ENCODE measurements at regions not wholly inside any gene's neighbourhood (a gene's known extent, or its start where the extent isn't known, plus 50 kb on each side); places are given as distances from the start of the nearest gene placed in this dataset.

DNA sequence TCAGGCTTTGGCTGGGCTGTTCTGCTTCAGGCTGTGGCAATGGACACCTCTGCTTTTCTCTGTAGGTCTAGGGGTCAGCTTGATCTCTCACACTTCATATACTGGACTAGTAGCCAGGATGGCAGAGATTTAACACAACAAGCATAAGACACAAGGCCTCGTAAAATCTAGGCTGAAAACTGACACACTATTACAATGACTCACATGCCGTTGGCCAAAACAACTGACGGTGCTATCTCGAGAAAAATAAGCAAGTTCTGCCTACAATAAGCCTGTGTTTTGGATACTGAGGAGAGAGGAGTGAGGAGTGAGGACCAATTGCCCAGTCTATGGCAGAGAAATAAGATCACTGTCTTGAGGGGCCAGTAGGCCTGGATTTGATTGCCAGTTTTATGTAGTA, 840.7 kb upstream of the ADAMTS5 start:
- H3K4me1 ChIP-seq (ENCODE audit: low read length): no peaks in the 10 kb centered on the region
- H3K79me2 ChIP-seq (ENCODE audit: low read length): no peaks in the 10 kb centered on the region
- no peak overlapping the region for H3K9ac ChIP-seq (ENCODE audit: low read length)
- no peak overlapping the region for H3K4me3 ChIP-seq (ENCODE audit: low read length)
- H3K9me2 ChIP-seq (replicated peaks; ENCODE audit: insufficient read depth, low read length): no peaks in the 10 kb centered on the region
- H3K9me3 ChIP-seq (ENCODE audit: low read length): no peaks in the 10 kb centered on the region; the same call in 1 of the 2 replicates
- no peak overlapping the region for H3K4me2 ChIP-seq (ENCODE audit: low read depth, low read length, poor library complexity, severe bottlenecking)
- no peak overlapping the region for H3K27ac ChIP-seq (ENCODE audit: low read length)
- H4K20me1 ChIP-seq (ENCODE audit: insufficient read depth, low read depth, low read length): no peaks in the 10 kb centered on the region
- no peaks in the 10 kb centered on the region for H3K27me3 ChIP-seq (ENCODE audit: low read length)
- no peaks in the 10 kb centered on the region for H3K36me3 ChIP-seq (ENCODE audit: insufficient read depth, low read length)
- H2AFZ ChIP-seq (ENCODE audit: low read length): no peak overlapping the region
- no peak for DNase-seq

DNA sequence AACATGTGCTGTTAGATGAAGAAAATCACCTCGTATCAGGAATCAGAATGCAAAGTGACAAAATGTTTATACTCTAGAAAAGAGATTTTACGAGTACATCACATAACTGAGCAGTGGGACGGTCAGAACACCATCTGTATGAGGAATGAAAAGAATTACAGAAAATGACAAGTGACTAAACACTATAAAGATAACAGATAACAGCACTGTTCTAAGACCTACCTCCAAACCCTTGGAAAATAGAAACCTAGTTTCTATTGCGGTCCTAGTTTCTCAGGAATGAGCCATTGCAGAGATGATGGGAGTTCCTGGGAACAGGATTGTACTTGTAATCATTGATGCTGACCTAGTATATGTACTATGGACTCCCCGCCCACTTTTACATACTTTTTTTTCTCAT, 839.4 kb upstream of the ADAMTS5 start:
- Histone ChIP-seq H3K36me3 (ENCODE audit: insufficient read depth, low read length) (no peaks in the 10 kb centered on the region), H4K20me1 (ENCODE audit: insufficient read depth, low read depth, low read length) (no peaks in the 10 kb centered on the region), H3K4me2 (ENCODE audit: low read depth, low read length, poor library complexity, severe bottlenecking) (no peak overlapping the region), H3K9me2 (replicated peaks; ENCODE audit: insufficient read depth, low read length) (no peaks in the 10 kb centered on the region), H3K27ac (ENCODE audit: low read length) (no peak overlapping the region), H3K79me2 (ENCODE audit: low read length) (no peaks in the 10 kb centered on the region), H3K9me3 (ENCODE audit: low read length) (no peaks in the 10 kb centered on the region; the same call in 1 of the 2 replicates), H3K4me3 (ENCODE audit: low read length) (no peak overlapping the region), H3K9ac (ENCODE audit: low read length) (no peak overlapping the region), H3K4me1 (ENCODE audit: low read length) (no peaks in the 10 kb centered on the region), H3K27me3 (ENCODE audit: low read length) (no peaks in the 10 kb centered on the region), H2AFZ (ENCODE audit: low read length) (no peak overlapping the region)
- no peak for DNase-seq

DNA sequence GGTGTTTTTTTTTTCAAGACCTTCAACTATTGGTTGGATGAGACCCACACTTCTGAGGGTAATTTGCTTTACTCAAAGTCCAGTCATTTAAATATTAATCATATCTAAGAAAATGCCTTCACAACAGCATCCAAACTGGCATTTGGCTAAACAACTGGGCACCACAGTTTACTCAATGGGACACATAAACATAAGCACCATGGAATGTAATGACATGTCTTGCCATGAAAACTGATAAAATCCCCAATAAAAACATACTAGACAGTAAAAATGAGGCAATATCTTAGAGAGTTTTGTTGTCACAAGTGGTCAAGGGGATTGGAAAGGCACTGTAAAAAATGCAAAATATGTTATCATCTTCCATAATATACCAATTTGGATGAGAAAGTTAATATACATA, 838.8 kb upstream of the ADAMTS5 start:
- DNase-seq: no peak
- H2AFZ ChIP-seq (ENCODE audit: low read length): no peak overlapping the region
- no peak overlapping the region for H3K4me3 ChIP-seq (ENCODE audit: low read length)
- H3K4me1 ChIP-seq (ENCODE audit: low read length): no peaks in the 10 kb centered on the region
- no peak overlapping the region for H3K27ac ChIP-seq (ENCODE audit: low read length)
- no peaks in the 10 kb centered on the region for H3K9me3 ChIP-seq (ENCODE audit: low read length)
- H3K4me2 ChIP-seq (ENCODE audit: low read depth, low read length, poor library complexity, severe bottlenecking): no peak overlapping the region
- no peaks in the 10 kb centered on the region for H3K79me2 ChIP-seq (ENCODE audit: low read length)
- H3K9me2 ChIP-seq (replicated peaks; ENCODE audit: insufficient read depth, low read length): no peaks in the 10 kb centered on the region
- H3K9ac ChIP-seq (ENCODE audit: low read length): no peak overlapping the region
- H3K36me3 ChIP-seq (ENCODE audit: insufficient read depth, low read length): no peaks in the 10 kb centered on the region
- no peaks in the 10 kb centered on the region for H4K20me1 ChIP-seq (ENCODE audit: insufficient read depth, low read depth, low read length)
- H3K27me3 ChIP-seq (ENCODE audit: low read length): no peaks in the 10 kb centered on the region

- Histone ChIP-seq H3K27me3 (ENCODE audit: low read length) (no peaks in the 10 kb centered on the region), H3K79me2 (ENCODE audit: low read length) (no peaks in the 10 kb centered on the region), H4K20me1 (ENCODE audit: insufficient read depth, low read depth, low read length) (no peaks in the 10 kb centered on the region), H2AFZ (ENCODE audit: low read length) (no peak overlapping the region), H3K9me2 (replicated peaks; ENCODE audit: insufficient read depth, low read length) (no peaks in the 10 kb centered on the region), H3K4me2 (ENCODE audit: low read depth, low read length, poor library complexity, severe bottlenecking) (no peak overlapping the region), H3K4me3 (ENCODE audit: low read length) (no peak overlapping the region), H3K36me3 (ENCODE audit: insufficient read depth, low read length) (no peaks in the 10 kb centered on the region), H3K4me1 (ENCODE audit: low read length) (no peaks in the 10 kb centered on the region), H3K9me3 (ENCODE audit: low read length) (peaks cover under 1% of the 10 kb centered on the region; the same call in 1 of the 2 replicates), H3K9ac (ENCODE audit: low read length) (no peak overlapping the region), H3K27ac (ENCODE audit: low read length) (no peak overlapping the region)
- DNase-seq: no peak
Observed at GRCh38 chr21:27804515-27804914, 837.6 kb upstream of the ADAMTS5 start.

GRCh38 chr21:27803571-27803970, 836.7 kb upstream of the ADAMTS5 start:
- H2AFZ ChIP-seq (ENCODE audit: low read length): no peak overlapping the region
- H3K27me3 ChIP-seq (ENCODE audit: low read length): no peaks in the 10 kb centered on the region
- H3K4me3 ChIP-seq (ENCODE audit: low read length): no peak overlapping the region
- no peaks in the 10 kb centered on the region for H3K9me2 ChIP-seq (replicated peaks; ENCODE audit: insufficient read depth, low read length)
- no peaks in the 10 kb centered on the region for H3K36me3 ChIP-seq (ENCODE audit: insufficient read depth, low read length)
- H4K20me1 ChIP-seq (ENCODE audit: insufficient read depth, low read depth, low read length): no peaks in the 10 kb centered on the region
- peaks cover 4% of the 10 kb centered on the region; the same call in 1 of the 2 replicates for H3K9me3 ChIP-seq (ENCODE audit: low read length)
- DNase-seq: no peak
- no peaks in the 10 kb centered on the region for H3K4me1 ChIP-seq (ENCODE audit: low read length)
- no peaks in the 10 kb centered on the region for H3K79me2 ChIP-seq (ENCODE audit: low read length)
- H3K9ac ChIP-seq (ENCODE audit: low read length): no peak overlapping the region
- no peak overlapping the region for H3K4me2 ChIP-seq (ENCODE audit: low read depth, low read length, poor library complexity, severe bottlenecking)
- H3K27ac ChIP-seq (ENCODE audit: low read length): no peak overlapping the region

GRCh38 chr21:27802816-27803475, 836.1 kb upstream of the ADAMTS5 start:
- H3K79me2 ChIP-seq (ENCODE audit: low read length): no peaks in the 10 kb centered on the region
- H3K4me2 ChIP-seq (ENCODE audit: low read depth, low read length, poor library complexity, severe bottlenecking): no peak overlapping the region
- H2AFZ ChIP-seq (ENCODE audit: low read length): no peak overlapping the region
- DNase-seq: peak; percentile 80
- no peak overlapping the region for H3K9ac ChIP-seq (ENCODE audit: low read length)
- H3K9me2 ChIP-seq (replicated peaks; ENCODE audit: insufficient read depth, low read length): no peaks in the 10 kb centered on the region
- no peaks in the 10 kb centered on the region for H3K4me1 ChIP-seq (ENCODE audit: low read length)
- H3K27me3 ChIP-seq (ENCODE audit: low read length): no peaks in the 10 kb centered on the region
- H3K27ac ChIP-seq (ENCODE audit: low read length): no peak overlapping the region
- no peak overlapping the region for H3K4me3 ChIP-seq (ENCODE audit: low read length)
- H3K36me3 ChIP-seq (ENCODE audit: insufficient read depth, low read length): no peaks in the 10 kb centered on the region
- peaks cover 4% of the 10 kb centered on the region; the same call in 1 of the 2 replicates for H3K9me3 ChIP-seq (ENCODE audit: low read length)
- no peaks in the 10 kb centered on the region for H4K20me1 ChIP-seq (ENCODE audit: insufficient read depth, low read depth, low read length)

DNA sequence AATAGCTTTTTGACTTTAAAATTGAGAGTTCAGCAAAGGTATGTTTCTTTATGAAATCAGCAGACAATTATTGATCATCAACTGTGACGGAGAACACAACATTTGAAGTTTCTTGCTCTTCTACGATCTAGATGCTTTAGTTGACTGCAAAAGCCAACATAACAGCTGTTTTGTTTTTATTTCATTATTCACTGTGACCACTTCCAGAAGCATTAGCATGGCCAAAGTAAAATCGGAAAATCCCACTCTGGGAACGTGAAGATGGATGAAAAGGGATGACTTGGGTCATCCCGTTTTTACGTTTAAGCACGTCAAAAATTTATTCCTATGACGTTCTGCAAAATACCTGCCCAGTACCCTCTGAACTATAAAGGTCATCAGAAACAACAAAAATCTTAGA, 833.0 kb upstream of the ADAMTS5 start:
- Histone ChIP-seq H3K36me3 (ENCODE audit: insufficient read depth, low read length) (no peaks in the 10 kb centered on the region), H3K9ac (ENCODE audit: low read length) (no peak overlapping the region), H3K4me2 (ENCODE audit: low read depth, low read length, poor library complexity, severe bottlenecking) (no peak overlapping the region), H4K20me1 (ENCODE audit: insufficient read depth, low read depth, low read length) (no peaks in the 10 kb centered on the region), H3K9me2 (replicated peaks; ENCODE audit: insufficient read depth, low read length) (no peaks in the 10 kb centered on the region), H2AFZ (ENCODE audit: low read length) (no peak overlapping the region), H3K9me3 (ENCODE audit: low read length) (peaks cover 4% of the 10 kb centered on the region; the same call in 1 of the 2 replicates), H3K27me3 (ENCODE audit: low read length) (no peaks in the 10 kb centered on the region), H3K4me1 (ENCODE audit: low read length) (no peaks in the 10 kb centered on the region), H3K27ac (ENCODE audit: low read length) (no peak overlapping the region), H3K4me3 (ENCODE audit: low read length) (no peak overlapping the region), H3K79me2 (ENCODE audit: low read length) (no peaks in the 10 kb centered on the region)
- DNase-seq: no peak

DNA sequence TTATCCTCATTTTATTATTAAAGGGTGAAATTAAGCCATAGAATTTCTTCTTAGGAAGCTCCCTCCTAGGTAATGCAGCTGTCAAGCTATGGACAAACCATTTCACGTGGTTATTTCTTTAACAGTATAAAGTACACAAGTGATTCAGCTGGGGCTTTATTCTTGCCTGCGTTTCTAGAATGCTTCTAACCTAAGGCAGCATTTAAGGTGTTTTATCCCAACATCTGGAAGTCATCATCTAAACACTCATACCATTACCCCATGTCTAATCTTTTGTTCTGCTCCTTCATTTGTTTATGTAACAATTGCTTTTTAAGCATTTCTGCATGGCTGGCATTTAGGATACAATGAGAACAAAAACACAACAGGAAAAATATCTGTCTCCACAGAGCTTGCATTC, 829.2 kb upstream of the ADAMTS5 start:
- no peaks in the 10 kb centered on the region for H3K79me2 ChIP-seq (ENCODE audit: low read length)
- no peaks in the 10 kb centered on the region for H3K9me2 ChIP-seq (replicated peaks; ENCODE audit: insufficient read depth, low read length)
- no peaks in the 10 kb centered on the region for H3K27me3 ChIP-seq (ENCODE audit: low read length)
- H2AFZ ChIP-seq (ENCODE audit: low read length): no peak overlapping the region
- H3K4me1 ChIP-seq (ENCODE audit: low read length): no peaks in the 10 kb centered on the region
- H3K4me2 ChIP-seq (ENCODE audit: low read depth, low read length, poor library complexity, severe bottlenecking): no peak overlapping the region
- no peaks in the 10 kb centered on the region for H3K36me3 ChIP-seq (ENCODE audit: insufficient read depth, low read length)
- H3K9me3 ChIP-seq (ENCODE audit: low read length): peaks cover 4% of the 10 kb centered on the region; the same call in 1 of the 2 replicates
- no peak for DNase-seq
- no peaks in the 10 kb centered on the region for H4K20me1 ChIP-seq (ENCODE audit: insufficient read depth, low read depth, low read length)
- H3K4me3 ChIP-seq (ENCODE audit: low read length): no peak overlapping the region
- no peak overlapping the region for H3K27ac ChIP-seq (ENCODE audit: low read length)
- H3K9ac ChIP-seq (ENCODE audit: low read length): no peak overlapping the region
